Heart left ventricle (tissue), 16 donors: ENCODE measurements at regions not wholly inside any gene's neighbourhood (a gene's known extent, or its start where the extent isn't known, plus 50 kb on each side); places are given as distances from the start of the nearest gene placed in this dataset.

ENCODE experiments used
- ATAC-seq, 4 donors: fragments of 200-7000 bp; cut with Tn5 transposase; one replicate each; pipeline ENCODE4 v1.9.1; 2020 to 2022; ENCODE audit warnings: moderate library complexity in 4 of 4, mild to moderate bottlenecking in 3 of 4, moderate number of reproducible peaks in 1 of 4
- DNase-seq, 5 donors: peaks; one replicate each; pipeline ENCODE4 v3.0.0-alpha.2; 2020
- H3K27ac ChIP-seq, 12 donors: fragments of 200-600 bp; sonication (generic) in 4 of 12; one replicate each; pipeline versions ENCODE4 v1.5.0 to v1.8.0; 2016 to 2022; ENCODE audit warnings: mild to moderate bottlenecking in 2 of 12
- H3K27me3 ChIP-seq, 9 donors: fragments of 200-600 bp; sonication (generic) in 2 of 9; one replicate each; pipeline versions ENCODE4 v1.5.1 to v1.8.0; 2016 to 2022; ENCODE audit warnings: mild to moderate bottlenecking in 3 of 9
- H3K36me3 ChIP-seq, 9 donors: fragments of 200-600 bp; sonication (generic) in 2 of 9; one replicate each; pipeline versions ENCODE4 v1.5.0 to v1.8.0; 2018 to 2022; ENCODE audit warnings: mild to moderate bottlenecking in 2 of 9
- H3K4me1 ChIP-seq, 12 donors: fragments of 200-600 bp; sonication (generic) in 4 of 12; one replicate each; pipeline versions ENCODE4 v1.5.0 to v1.8.0; 2016 to 2022; ENCODE audit warnings: mild to moderate bottlenecking in 3 of 12
- H3K4me3 ChIP-seq, 12 donors: fragments of 200-600 bp; sonication (generic) in 4 of 12; one replicate each; pipeline versions ENCODE4 v1.5.0 to v1.8.0; 2017 to 2022; ENCODE audit warnings: mild to moderate bottlenecking in 9 of 12, moderate library complexity in 4 of 12
- H3K9me3 ChIP-seq, 12 donors: fragments of 200-600 bp; sonication (generic) in 4 of 12; one replicate each; pipeline versions ENCODE4 v1.5.0 to v1.8.0; 2016 to 2022; ENCODE audit warnings: mild to moderate bottlenecking in 1 of 12
- CTCF ChIP-seq, 12 donors: fragments of 200-600 bp; sonication (generic) in 4 of 12; IDR thresholded peaks; one replicate each; pipeline versions ENCODE4 v1.5.0 to v1.8.0; 2018 to 2022; ENCODE audit warnings: antibody characterized with exemption in 12 of 12, mild to moderate bottlenecking in 5 of 12
- POLR2A ChIP-seq, 2 donors: fragments of 450-650 bp; IDR thresholded peaks; one replicate each; pipeline ENCODE4 v1.6.1; 2017; ENCODE audit warnings: antibody characterized with exemption in 2 of 2, mild to moderate bottlenecking in 2 of 2, moderate library complexity in 2 of 2
- WGBS, 4 donors: extraction: QIAGEN DNeasy Blood & Tissue Kit in 2 of 4; methylation state at CpG; one replicate each; pipeline versions ENCODE4 v1.1.5 to v1.1.7; 2013 to 2018; 5-methylcytosine and 5-hydroxymethylcytosine counted together
- intact Hi-C, 10 donors: fragments of 100-400 bp; cut with DNase I; formaldehyde crosslinking; loops; one replicate each; pipeline versions ENCODE4 v1.11.1 to v1.14.2; 2022
- donor health status: ischemic (EF 13 %, LVEDD 7.1; RV severe dilation, severe dysfunction).
- donor health status: healthy with polysubstance abuse.
- donor health status: DM: no; HTN: yes; CAD: no.
- donor health status: DM: no; HTN: no; CAD: no.
- donor health status: ischemic (EF 25% LVEDD 6.9; RV normal size, moderate dysfunction).
- donor health status: ischemic (EF 25% LVEDD 5.7; RV mildly dilated, moderate dysfunction).
- donor health status: healthy.
- donor health status: DM: yes; HTN: yes; CAD: no.
- donor health status: ischemic (EF 35%, LVEDD 5.7; RV mildly dilated, moderate dysfunction).
- donor health status: nonischemic (EF 11% LVEDD 7.7; RV severe dilation, severe dysfunction).
- donor health status: DM: yes; HTN: yes; CAD: no.
- donor health status: PGD.
- donor health status: ischemic (EF 29% LVEDD 5.4; RV normal size, mild dysfunction).
- donor health status: nonischemic (EF 23%, LVEDD 6.1; RV moderate dilation, normal function).

GRCh38 chr1:243903895-243904294 is 53.9 kb upstream of the AKT3 start:
- Histone ChIP-seq H3K4me3 (no peak overlapping the region), H3K36me3 (no peaks in the 10 kb centered on the region), H3K27me3 (peaks cover 0 to 6% (median 0%) of the 10 kb centered on the region in 9 donors), H3K27ac (no peak overlapping the region), H3K4me1 (no peaks in the 10 kb centered on the region), H3K9me3 (no peaks in the 10 kb centered on the region)
- intact Hi-C loops, result no loop called here
- 82 to 87% (median 85%) methylated on average over 4 of the region's 4 CpGs for WGBS, 4 donors
- TF ChIP-seq CTCF (IDR thresholded peaks at IDR 0.05) (no peak), POLR2A (IDR thresholded peaks at IDR 0.05) (no peak)
- ATAC-seq (no peak), DNase-seq (no peak)

GRCh38 chr1:243903041-243903440 is 53.0 kb upstream of the AKT3 start:
- no peak for DNase-seq
- no peak overlapping the region for H3K4me3 ChIP-seq
- no peak for ATAC-seq
- no peak for TF ChIP-seq POLR2A (IDR thresholded peaks at IDR 0.05)
- TF ChIP-seq CTCF (IDR thresholded peaks at IDR 0.05), result no peak
- no peaks in the 10 kb centered on the region for H3K36me3 ChIP-seq
- no peaks in the 10 kb centered on the region for H3K4me1 ChIP-seq
- H3K9me3 ChIP-seq, result no peaks in the 10 kb centered on the region
- H3K27me3 ChIP-seq, result no peaks in the 10 kb centered on the region
- H3K27ac ChIP-seq, result no peak overlapping the region
- intact Hi-C loops, result no loop called here
- 62 to 74% (median 69%) methylated on average over 4 of the region's 4 CpGs for WGBS, 4 donors

- H3K4me1 ChIP-seq, result no peaks in the 10 kb centered on the region
- intact Hi-C loops, result no loop called here
- TF ChIP-seq CTCF (IDR thresholded peaks at IDR 0.05) (no peak), POLR2A (IDR thresholded peaks at IDR 0.05) (no peak)
- H3K27ac ChIP-seq, result no peak overlapping the region
- H3K9me3 ChIP-seq, result no peaks in the 10 kb centered on the region
- no peak overlapping the region for H3K4me3 ChIP-seq
- 54 to 70% (median 60%) methylated on average over 2 of the region's 2 CpGs for WGBS, 4 donors
- no peaks in the 10 kb centered on the region for H3K36me3 ChIP-seq
- no peak for ATAC-seq
- peaks cover 0 to 8% (median 0%) of the 10 kb centered on the region in 9 donors for H3K27me3 ChIP-seq
- no peak for DNase-seq
Measured at GRCh38 chr1:243902100-243902499, 52.1 kb upstream of the AKT3 start.
